CD14-positive monocyte (primary cell): ENCODE measurements at regions not wholly inside any gene's neighbourhood (a gene's known extent, or its start where the extent isn't known, plus 50 kb on each side); places are given as distances from the start of the nearest gene placed in this dataset.

ENCODE experiments used
- DNase-seq, 3 donors: peaks; one replicate each; pipeline ENCODE4 v3.0.0-alpha.2; 2011 to 2022
- H2AFZ ChIP-seq: 2 replicates; pipeline ENCODE4 v1.6.0; 2012; ENCODE audit warnings: mild to moderate bottlenecking, low read depth, low read length, inconsistent platforms; ENCODE audit not compliant: insufficient read depth, poor library complexity, severe bottlenecking
- H3K27ac ChIP-seq, 2 donors: 1 replicate in 1 of 2; 2 replicates in 1 of 2; pipeline ENCODE4 v1.5.1; 2012 to 2013; ENCODE audit warnings: low read length in 2 of 2, control low read depth in 1 of 2, inconsistent platforms in 1 of 2, low read depth in 1 of 2, mild to moderate bottlenecking in 1 of 2
- H3K27me3 ChIP-seq, 2 donors: one replicate each; pipeline versions ENCODE4 v1.6.0 to v1.6.1; 2011 to 2013; ENCODE audit warnings: low read length in 2 of 2; ENCODE audit not compliant: control insufficient read depth in 2 of 2, insufficient read depth in 2 of 2
- H3K36me3 ChIP-seq, 2 donors: replicated peaks in 1 of 2; 1 replicate in 1 of 2; 2 replicates in 1 of 2; pipeline versions ENCODE4 v1.5.1 to v1.6.1; 2012 to 2013; ENCODE audit warnings: low read length in 2 of 2, control low read depth in 1 of 2, inconsistent platforms in 1 of 2, mild to moderate bottlenecking in 1 of 2; ENCODE audit not compliant: insufficient read depth in 2 of 2, control insufficient read depth in 1 of 2
- H3K4me1 ChIP-seq, 2 donors: 1 replicate in 1 of 2; 2 replicates in 1 of 2; pipeline versions ENCODE4 v1.5.1 to v1.6.1; 2012 to 2013; ENCODE audit warnings: low read length in 2 of 2, control low read depth in 1 of 2, inconsistent platforms in 1 of 2, mild to moderate bottlenecking in 1 of 2, moderate library complexity in 1 of 2; ENCODE audit not compliant: insufficient read depth in 2 of 2, control insufficient read depth in 1 of 2
- H3K4me2 ChIP-seq: replicated peaks from 2 replicates; pipeline ENCODE3; 2012; ENCODE audit warnings: low read length, moderate library complexity, mild to moderate bottlenecking; ENCODE audit not compliant: poor library complexity, severe bottlenecking; ENCODE audit errors: extremely low read depth
- H3K4me3 ChIP-seq, 3 experiments: fragments of 200-600 bp in 1 of 3; sonication (generic) in 1 of 3; replicated peaks in 1 of 3; 1 replicate in 2 of 3; 2 replicates in 1 of 3; pipeline ENCODE4 v1.5.1; 2011 to 2013; ENCODE audit warnings: low read length in 3 of 3, mild to moderate bottlenecking in 3 of 3, control low read depth in 2 of 3, low read depth in 2 of 3, inconsistent platforms in 1 of 3, moderate library complexity in 1 of 3
- H3K79me2 ChIP-seq: 2 replicates; pipeline ENCODE4 v1.6.0; 2012; ENCODE audit warnings: mild to moderate bottlenecking, control low read depth, inconsistent platforms, low read length, moderate library complexity; ENCODE audit not compliant: insufficient read depth
- H3K9ac ChIP-seq: 2 replicates; pipeline ENCODE4 v1.6.0; 2017; ENCODE audit warnings: low read length, mild to moderate bottlenecking; ENCODE audit not compliant: insufficient read depth, poor library complexity, severe bottlenecking
- H3K9me3 ChIP-seq, 2 donors: replicated peaks in 1 of 2; 1 replicate in 1 of 2; 2 replicates in 1 of 2; pipeline versions ENCODE4 v1.5.1 to v1.6.1; 2012 to 2013; ENCODE audit warnings: low read length in 2 of 2, control low read depth in 1 of 2; ENCODE audit not compliant: control insufficient read depth in 1 of 2, insufficient read depth in 1 of 2
- H4K20me1 ChIP-seq: 2 replicates; pipeline ENCODE4 v1.6.0; 2012; ENCODE audit warnings: mild to moderate bottlenecking, low read length, control low read depth, moderate library complexity; ENCODE audit not compliant: insufficient read depth
- H3K27ac Mint-ChIP-seq, 7 donors: one replicate each; pipeline ENCODE4 v1.8.0; 2020; ENCODE audit warnings: mild to moderate bottlenecking in 7 of 7, mixed read lengths in 7 of 7, moderate library complexity in 6 of 7, inconsistent platforms in 2 of 7
- H3K27me3 Mint-ChIP-seq, 3 donors: one replicate each; pipeline ENCODE4 v1.8.0; 2021 to 2022; ENCODE audit warnings: low read depth in 3 of 3, mild to moderate bottlenecking in 3 of 3, mixed read lengths in 3 of 3, moderate library complexity in 3 of 3, inconsistent platforms in 1 of 3
- H3K36me3 Mint-ChIP-seq, 2 donors: one replicate each; pipeline ENCODE4 v1.8.0; 2020; ENCODE audit warnings: mixed read lengths in 2 of 2, inconsistent platforms in 1 of 2, mild to moderate bottlenecking in 1 of 2
- H3K4me1 Mint-ChIP-seq: one replicate; pipeline ENCODE4 v1.8.0; 2020; ENCODE audit warnings: mild to moderate bottlenecking, mixed read lengths
- H3K4me3 Mint-ChIP-seq, 2 donors: one replicate each; pipeline ENCODE4 v1.8.0; 2020; ENCODE audit warnings: mild to moderate bottlenecking in 2 of 2, mixed read lengths in 2 of 2, moderate library complexity in 1 of 2
- H3K9me3 Mint-ChIP-seq, 7 donors: one replicate each; pipeline ENCODE4 v1.8.0; 2020 to 2022; ENCODE audit warnings: mixed read lengths in 7 of 7, mild to moderate bottlenecking in 6 of 7, moderate library complexity in 6 of 7, inconsistent platforms in 2 of 7
- CTCF ChIP-seq: fragments of 200-600 bp; IDR thresholded peaks from one replicate; pipeline ENCODE4 v1.8.0; 2022; ENCODE audit warnings: antibody characterized with exemption, mild to moderate bottlenecking
- WGBS: methylation state at CpG from one replicate; pipeline ENCODE4 v1.1.5; 2013; ENCODE audit warnings: missing lambda C conversion rate; ENCODE audit not compliant: insufficient coverage; 5-methylcytosine and 5-hydroxymethylcytosine counted together
- intact Hi-C, 2 donors: fragments of 100-400 bp; cut with micrococcal nuclease; formaldehyde crosslinking; loops; one replicate each; pipeline versions ENCODE4 v1.15.0 to v1.15.1; 2023

GRCh38 chr21:16264319-16264718 is 534.5 kb downstream of the USP25 start:
- TF ChIP-seq CTCF = no peak
- Mint-ChIP-seq H3K36me3 (no peaks in the 10 kb centered on the region), H3K27ac (no peak overlapping the region), H3K27me3 (no peaks in the 10 kb centered on the region), H3K9me3 (no peaks in the 10 kb centered on the region), H3K4me3 (no peak overlapping the region), H3K4me1 (no peaks in the 10 kb centered on the region)
- Histone ChIP-seq H3K4me2 (peak overlapping the region; percentile 38), H3K36me3 (no peaks in the 10 kb centered on the region), H3K4me3 (peak overlapping the region in 1 of 3 experiments; percentile 7), H3K79me2 (no peaks in the 10 kb centered on the region), H2AFZ (no peak overlapping the region), H3K4me1 (no peaks in the 10 kb centered on the region), H3K9ac (no peak overlapping the region), H4K20me1 (no peaks in the 10 kb centered on the region), H3K9me3 (no peaks in the 10 kb centered on the region), H3K27me3 (no peaks in the 10 kb centered on the region), H3K27ac (no peak overlapping the region)
- WGBS = no CpG with 5 or more reads among the region's 4 CpGs
- DNase-seq = peak; percentile 6 to 17 (median 14)
- intact Hi-C loops = no loop called here

DNA sequence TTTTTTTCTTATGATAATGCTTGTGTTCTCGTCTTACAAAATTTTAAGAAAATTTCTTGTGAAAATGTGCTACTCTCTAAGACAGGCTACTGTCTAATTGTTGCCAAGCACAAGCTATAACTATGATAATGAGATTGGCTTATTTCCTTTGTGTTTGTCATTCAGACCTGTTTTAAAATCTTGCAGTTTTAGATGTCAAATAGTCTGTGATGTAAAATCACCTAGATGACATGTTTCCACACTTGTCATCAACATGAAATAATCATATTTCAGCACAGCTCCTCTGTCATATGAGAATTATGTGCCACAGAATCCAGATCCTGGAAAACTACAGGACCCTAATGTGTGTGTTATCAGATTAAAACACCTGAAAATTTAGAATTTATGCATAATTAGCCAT is 539.7 kb downstream of the USP25 start:
- WGBS = no CpG with 5 or more reads among the region's 1 CpG
- H3K9me3 Mint-ChIP-seq = peaks cover 0 to 4% (median 0%) of the 10 kb centered on the region in 7 donors
- H3K9ac ChIP-seq = no peak overlapping the region

More for the DNA sequence above, 539.7 kb downstream of the USP25 start:
- no peaks in the 10 kb centered on the region for H3K9me3 ChIP-seq
- intact Hi-C loops = no loop called here
- H4K20me1 ChIP-seq = no peaks in the 10 kb centered on the region
- H3K4me1 Mint-ChIP-seq = no peaks in the 10 kb centered on the region
- no peak overlapping the region for H3K4me3 Mint-ChIP-seq
- H2AFZ ChIP-seq = no peak overlapping the region
- no peak overlapping the region for H3K27ac ChIP-seq
- no peak overlapping the region for H3K4me3 ChIP-seq
- H3K27me3 Mint-ChIP-seq = no peaks in the 10 kb centered on the region
- no peaks in the 10 kb centered on the region for H3K4me1 ChIP-seq
- no peaks in the 10 kb centered on the region for H3K79me2 ChIP-seq
- DNase-seq = no peak
- H3K36me3 Mint-ChIP-seq = no peaks in the 10 kb centered on the region
- H3K27ac Mint-ChIP-seq = no peak overlapping the region
- no peak for TF ChIP-seq CTCF
- H3K36me3 ChIP-seq = no peaks in the 10 kb centered on the region
- no peaks in the 10 kb centered on the region for H3K27me3 ChIP-seq
- no peak overlapping the region for H3K4me2 ChIP-seq
